PC-9 (cell line): ENCODE measurements at regions not wholly inside any gene's neighbourhood (a gene's known extent, or its start where the extent isn't known, plus 50 kb on each side); places are given as distances from the start of the nearest gene placed in this dataset.

Experiments
- BruUV-seq: library from RNA; stranded (reverse); fragments of 400-500 nt; replicated peaks from 2 replicates; lab custom pipeline; 2021; lab: Mats Ljungman, UMichigan
- CTCF ChIA-PET: fragments of 300-600 bp; sonication (Branson Sonifier 250); formaldehyde crosslinking; loops from one replicate; lab custom pipeline; 2022; ENCODE audit warnings: antibody characterized with exemption; lab: Charles Lee
- POLR2A ChIA-PET: fragments of 300-600 bp; sonication (Branson Sonifier 250); formaldehyde crosslinking; loops from one replicate; lab custom pipeline; 2022; ENCODE audit warnings: antibody characterized with exemption; ENCODE audit not compliant: unreplicated experiment; lab: Charles Lee
- DNase-seq, 2 experiments: peaks; one replicate each; pipeline versions ENCODE4 v3.0.0 to v3.0.0-alpha.2; 2015 to 2022; ENCODE audit warnings: mixed read lengths in 1 of 2
- H2AFZ ChIP-seq: fragments of 200-600 bp; sonication (generic); 2 replicates; pipeline ENCODE4 v1.8.1; 2017; ENCODE audit warnings: antibody characterized with exemption
- H3F3A ChIP-seq: fragments of 200-600 bp; sonication (generic); 2 replicates; pipeline ENCODE4 v1.8.1; 2017; ENCODE audit warnings: antibody characterized with exemption, mild to moderate bottlenecking, low read depth; ENCODE audit not compliant: insufficient read depth
- H3K27ac ChIP-seq: fragments of 200-600 bp; sonication (generic); 2 replicates; pipeline ENCODE4 v1.6.1; 2016; ENCODE audit warnings: mixed run types
- H3K27me3 ChIP-seq: fragments of 200-600 bp; sonication (generic); 2 replicates; pipeline ENCODE4 v1.6.1; 2016; ENCODE audit warnings: low read depth, mixed run types; ENCODE audit not compliant: insufficient read depth
- H3K36me3 ChIP-seq: fragments of 200-600 bp; sonication (generic); 2 replicates; pipeline ENCODE4 v1.6.1; 2016; ENCODE audit warnings: low read depth, mixed run types
- H3K4me1 ChIP-seq: fragments of 200-600 bp; sonication (generic); replicated peaks from 2 replicates; pipeline ENCODE4 v1.6.1; 2016; ENCODE audit warnings: mixed run types; ENCODE audit not compliant: insufficient read depth
- H3K4me2 ChIP-seq: fragments of 200-600 bp; sonication (generic); 2 replicates; pipeline ENCODE4 v1.6.1; 2017; ENCODE audit warnings: mixed run types
- H3K4me3 ChIP-seq: fragments of 200-600 bp; sonication (generic); 2 replicates; pipeline ENCODE4 v1.6.1; 2016; ENCODE audit warnings: mixed run types
- H3K79me2 ChIP-seq: fragments of 200-600 bp; sonication (generic); 2 replicates; pipeline ENCODE4 v1.6.1; 2017; ENCODE audit warnings: low read depth, mixed run types
- H3K9me2 ChIP-seq: fragments of 200-600 bp; sonication (generic); 2 replicates; pipeline ENCODE4 v1.8.1; 2017; ENCODE audit warnings: mild to moderate bottlenecking; ENCODE audit not compliant: insufficient read depth
- H3K9me3 ChIP-seq: fragments of 200-600 bp; sonication (generic); 2 replicates; pipeline ENCODE4 v1.8.1; 2016; ENCODE audit warnings: low read depth; ENCODE audit not compliant: insufficient read depth
- H4K20me1 ChIP-seq: fragments of 200-600 bp; sonication (generic); 2 replicates; pipeline ENCODE4 v1.8.1; 2017; ENCODE audit not compliant: insufficient read depth
- CTCF ChIP-seq: fragments of 200-600 bp; sonication (generic); conservative IDR thresholded peaks from 2 replicates; pipeline ENCODE4 v1.6.1; 2017; ENCODE audit warnings: mixed run types, antibody characterized with exemption, mild to moderate bottlenecking, moderate library complexity
- EZH2 ChIP-seq: fragments of 200-600 bp; sonication (generic); IDR thresholded peaks from 2 replicates; pipeline ENCODE4 v1.8.0; 2017; ENCODE audit warnings: antibody characterized with exemption, low read depth
- intact Hi-C: fragments of 100-400 bp; cut with micrococcal nuclease; formaldehyde crosslinking; loops from one replicate; pipeline ENCODE4 v1.10.0; 2022; ENCODE audit not compliant: unreplicated experiment

GRCh38 chr12:30568453-30568852 lies 127.2 kb downstream of the IPO8 start:
- CTCF ChIA-PET = no interaction called here
- intact Hi-C loops = no loop called here
- TF ChIP-seq EZH2 (no peak), CTCF (no peak)
- Histone ChIP-seq H3K27me3 (no peaks in the 10 kb centered on the region), H3K4me3 (no peak overlapping the region), H3K79me2 (no peaks in the 10 kb centered on the region), H3F3A (no peaks in the 10 kb centered on the region), H3K36me3 (no peaks in the 10 kb centered on the region), H3K4me2 (no peak overlapping the region), H2AFZ (no peak overlapping the region), H3K9me3 (no peaks in the 10 kb centered on the region), H3K9me2 (no peaks in the 10 kb centered on the region), H3K27ac (no peak overlapping the region), H3K4me1 (no peaks in the 10 kb centered on the region), H4K20me1 (no peaks in the 10 kb centered on the region)
- no peak for DNase-seq
- POLR2A ChIA-PET = no interaction called here
- no TSS peak for BruUV-seq

GRCh38 chr12:30567082-30567481 lies 128.6 kb downstream of the IPO8 start:
- H3K4me2 ChIP-seq = no peak overlapping the region
- BruUV-seq = no TSS peak
- no peak overlapping the region for H3K27ac ChIP-seq
- H3K9me2 ChIP-seq = no peaks in the 10 kb centered on the region
- H3K36me3 ChIP-seq = no peaks in the 10 kb centered on the region
- H4K20me1 ChIP-seq = no peaks in the 10 kb centered on the region
- no peak for TF ChIP-seq CTCF
- no peak for TF ChIP-seq EZH2
- no peaks in the 10 kb centered on the region for H3F3A ChIP-seq
- DNase-seq = no peak
- H3K27me3 ChIP-seq = no peaks in the 10 kb centered on the region
- H3K4me1 ChIP-seq = no peaks in the 10 kb centered on the region
- ChIA-PET CTCF (no interaction called here), POLR2A (no interaction called here)
- H2AFZ ChIP-seq = no peak overlapping the region
- no peaks in the 10 kb centered on the region for H3K79me2 ChIP-seq
- intact Hi-C loops = no loop called here
- H3K4me3 ChIP-seq = no peak overlapping the region
- H3K9me3 ChIP-seq = no peaks in the 10 kb centered on the region

- no peak overlapping the region for H2AFZ ChIP-seq
- H3K9me2 ChIP-seq = no peaks in the 10 kb centered on the region
- H3F3A ChIP-seq = no peaks in the 10 kb centered on the region
- H3K4me1 ChIP-seq = no peaks in the 10 kb centered on the region
- CTCF ChIA-PET = no interaction called here
- no peak overlapping the region for H3K4me2 ChIP-seq
- no peaks in the 10 kb centered on the region for H3K79me2 ChIP-seq
- no peak overlapping the region for H3K4me3 ChIP-seq
- H3K27me3 ChIP-seq = no peaks in the 10 kb centered on the region
- POLR2A ChIA-PET = no interaction called here
- H3K9me3 ChIP-seq = no peaks in the 10 kb centered on the region
- H3K36me3 ChIP-seq = no peaks in the 10 kb centered on the region
- no peak for DNase-seq
- intact Hi-C loops = no loop called here
- TF ChIP-seq EZH2 = no peak
- TF ChIP-seq CTCF = no peak
- H3K27ac ChIP-seq = no peak overlapping the region
- no TSS peak for BruUV-seq
- no peaks in the 10 kb centered on the region for H4K20me1 ChIP-seq
Measured at GRCh38 chr12:30564394-30564793, 131.3 kb downstream of the IPO8 start.
